Fibroblast of skin of back (primary cell): ENCODE measurements at regions not wholly inside any gene's neighbourhood (a gene's known extent, or its start where the extent isn't known, plus 50 kb on each side); places are given as distances from the start of the nearest gene placed in this dataset.

Source experiments
- DNase-seq: peaks from one replicate; pipeline ENCODE4 v3.0.0-alpha.2; 2013

GRCh38 chr6:40717411-40718057 is 130.4 kb upstream of the LRFN2 start:
- no peak for DNase-seq

- no peak for DNase-seq
Observed at GRCh38 chr6:40715570-40716403, 128.6 kb upstream of the LRFN2 start.

- no peak for DNase-seq
Observed at GRCh38 chr6:40714576-40715564, 127.7 kb upstream of the LRFN2 start.

- no peak for DNase-seq
Observed at GRCh38 chr6:40714143-40714542, 127.0 kb upstream of the LRFN2 start.

GRCh38 chr6:40713002-40713719 is 126.0 kb upstream of the LRFN2 start:
- no peak for DNase-seq

- no peak for DNase-seq
Observed at GRCh38 chr6:40710626-40711330, 123.6 kb upstream of the LRFN2 start.

GRCh38 chr6:40708049-40708448 is 120.9 kb upstream of the LRFN2 start:
- DNase-seq = no peak

GRCh38 chr6:40706178-40706577 is 119.0 kb upstream of the LRFN2 start:
- DNase-seq = no peak

GRCh38 chr6:40705354-40705753 is 118.2 kb upstream of the LRFN2 start:
- no peak for DNase-seq

- no peak for DNase-seq
Observed at GRCh38 chr6:40701352-40702007, 114.3 kb upstream of the LRFN2 start.

GRCh38 chr6:40700006-40700580 is 112.9 kb upstream of the LRFN2 start:
- no peak for DNase-seq

- no peak for DNase-seq
Observed at GRCh38 chr6:40695750-40696415, 108.7 kb upstream of the LRFN2 start.

GRCh38 chr6:40695114-40695513 is 108.0 kb upstream of the LRFN2 start:
- DNase-seq = no peak

GRCh38 chr6:40693768-40694167 is 106.6 kb upstream of the LRFN2 start:
- peak; percentile 11 for DNase-seq

- DNase-seq = peak; percentile 51
Observed at GRCh38 chr6:40692337-40692736, 105.2 kb upstream of the LRFN2 start.

GRCh38 chr6:40689185-40689584 is 102.0 kb upstream of the LRFN2 start:
- no peak for DNase-seq

GRCh38 chr6:40688214-40688761 is 101.1 kb upstream of the LRFN2 start:
- DNase-seq = peak; percentile 8

- DNase-seq = no peak
Observed at GRCh38 chr6:40685862-40686261, 98.7 kb upstream of the LRFN2 start.

GRCh38 chr6:40681622-40682021 is 94.5 kb upstream of the LRFN2 start:
- DNase-seq = no peak

- no peak for DNase-seq
Observed at GRCh38 chr6:40678941-40679340, 91.8 kb upstream of the LRFN2 start.
